CD14-positive monocyte (primary cell): ENCODE measurements at regions not wholly inside any gene's neighbourhood (a gene's known extent, or its start where the extent isn't known, plus 50 kb on each side); places are given as distances from the start of the nearest gene placed in this dataset.

Experiments
- DNase-seq, 3 donors: peaks; one replicate each; pipeline ENCODE4 v3.0.0-alpha.2; 2011 to 2022
- H2AFZ ChIP-seq: 2 replicates; pipeline ENCODE4 v1.6.0; 2012; ENCODE audit warnings: mild to moderate bottlenecking, low read depth, low read length, inconsistent platforms; ENCODE audit not compliant: insufficient read depth, poor library complexity, severe bottlenecking
- H3K27ac ChIP-seq, 2 donors: 1 replicate in 1 of 2; 2 replicates in 1 of 2; pipeline ENCODE4 v1.5.1; 2012 to 2013; ENCODE audit warnings: low read length in 2 of 2, control low read depth in 1 of 2, inconsistent platforms in 1 of 2, low read depth in 1 of 2, mild to moderate bottlenecking in 1 of 2
- H3K27me3 ChIP-seq, 2 donors: one replicate each; pipeline versions ENCODE4 v1.6.0 to v1.6.1; 2011 to 2013; ENCODE audit warnings: low read length in 2 of 2; ENCODE audit not compliant: control insufficient read depth in 2 of 2, insufficient read depth in 2 of 2
- H3K36me3 ChIP-seq, 2 donors: replicated peaks in 1 of 2; 1 replicate in 1 of 2; 2 replicates in 1 of 2; pipeline versions ENCODE4 v1.5.1 to v1.6.1; 2012 to 2013; ENCODE audit warnings: low read length in 2 of 2, control low read depth in 1 of 2, inconsistent platforms in 1 of 2, mild to moderate bottlenecking in 1 of 2; ENCODE audit not compliant: insufficient read depth in 2 of 2, control insufficient read depth in 1 of 2
- H3K4me1 ChIP-seq, 2 donors: 1 replicate in 1 of 2; 2 replicates in 1 of 2; pipeline versions ENCODE4 v1.5.1 to v1.6.1; 2012 to 2013; ENCODE audit warnings: low read length in 2 of 2, control low read depth in 1 of 2, inconsistent platforms in 1 of 2, mild to moderate bottlenecking in 1 of 2, moderate library complexity in 1 of 2; ENCODE audit not compliant: insufficient read depth in 2 of 2, control insufficient read depth in 1 of 2
- H3K4me2 ChIP-seq: replicated peaks from 2 replicates; pipeline ENCODE3; 2012; ENCODE audit warnings: low read length, moderate library complexity, mild to moderate bottlenecking; ENCODE audit not compliant: poor library complexity, severe bottlenecking; ENCODE audit errors: extremely low read depth
- H3K4me3 ChIP-seq, 3 experiments: fragments of 200-600 bp in 1 of 3; sonication (generic) in 1 of 3; replicated peaks in 1 of 3; 1 replicate in 2 of 3; 2 replicates in 1 of 3; pipeline ENCODE4 v1.5.1; 2011 to 2013; ENCODE audit warnings: low read length in 3 of 3, mild to moderate bottlenecking in 3 of 3, control low read depth in 2 of 3, low read depth in 2 of 3, inconsistent platforms in 1 of 3, moderate library complexity in 1 of 3
- H3K79me2 ChIP-seq: 2 replicates; pipeline ENCODE4 v1.6.0; 2012; ENCODE audit warnings: mild to moderate bottlenecking, control low read depth, inconsistent platforms, low read length, moderate library complexity; ENCODE audit not compliant: insufficient read depth
- H3K9ac ChIP-seq: 2 replicates; pipeline ENCODE4 v1.6.0; 2017; ENCODE audit warnings: low read length, mild to moderate bottlenecking; ENCODE audit not compliant: insufficient read depth, poor library complexity, severe bottlenecking
- H3K9me3 ChIP-seq, 2 donors: replicated peaks in 1 of 2; 1 replicate in 1 of 2; 2 replicates in 1 of 2; pipeline versions ENCODE4 v1.5.1 to v1.6.1; 2012 to 2013; ENCODE audit warnings: low read length in 2 of 2, control low read depth in 1 of 2; ENCODE audit not compliant: control insufficient read depth in 1 of 2, insufficient read depth in 1 of 2
- H4K20me1 ChIP-seq: 2 replicates; pipeline ENCODE4 v1.6.0; 2012; ENCODE audit warnings: mild to moderate bottlenecking, low read length, control low read depth, moderate library complexity; ENCODE audit not compliant: insufficient read depth
- H3K27ac Mint-ChIP-seq, 7 donors: one replicate each; pipeline ENCODE4 v1.8.0; 2020; ENCODE audit warnings: mild to moderate bottlenecking in 7 of 7, mixed read lengths in 7 of 7, moderate library complexity in 6 of 7, inconsistent platforms in 2 of 7
- H3K27me3 Mint-ChIP-seq, 3 donors: one replicate each; pipeline ENCODE4 v1.8.0; 2021 to 2022; ENCODE audit warnings: low read depth in 3 of 3, mild to moderate bottlenecking in 3 of 3, mixed read lengths in 3 of 3, moderate library complexity in 3 of 3, inconsistent platforms in 1 of 3
- H3K36me3 Mint-ChIP-seq, 2 donors: one replicate each; pipeline ENCODE4 v1.8.0; 2020; ENCODE audit warnings: mixed read lengths in 2 of 2, inconsistent platforms in 1 of 2, mild to moderate bottlenecking in 1 of 2
- H3K4me1 Mint-ChIP-seq: one replicate; pipeline ENCODE4 v1.8.0; 2020; ENCODE audit warnings: mild to moderate bottlenecking, mixed read lengths
- H3K4me3 Mint-ChIP-seq, 2 donors: one replicate each; pipeline ENCODE4 v1.8.0; 2020; ENCODE audit warnings: mild to moderate bottlenecking in 2 of 2, mixed read lengths in 2 of 2, moderate library complexity in 1 of 2
- H3K9me3 Mint-ChIP-seq, 7 donors: one replicate each; pipeline ENCODE4 v1.8.0; 2020 to 2022; ENCODE audit warnings: mixed read lengths in 7 of 7, mild to moderate bottlenecking in 6 of 7, moderate library complexity in 6 of 7, inconsistent platforms in 2 of 7
- CTCF ChIP-seq: fragments of 200-600 bp; IDR thresholded peaks from one replicate; pipeline ENCODE4 v1.8.0; 2022; ENCODE audit warnings: antibody characterized with exemption, mild to moderate bottlenecking
- WGBS: methylation state at CpG from one replicate; pipeline ENCODE4 v1.1.5; 2013; ENCODE audit warnings: missing lambda C conversion rate; ENCODE audit not compliant: insufficient coverage; 5-methylcytosine and 5-hydroxymethylcytosine counted together
- intact Hi-C, 2 donors: fragments of 100-400 bp; cut with micrococcal nuclease; formaldehyde crosslinking; loops; one replicate each; pipeline versions ENCODE4 v1.15.0 to v1.15.1; 2023

GRCh38 chr5:96562614-96563013 lies 99.6 kb upstream of the CAST start:
- H3K27me3 Mint-ChIP-seq, result peaks cover 0 to 3% (median 0%) of the 10 kb centered on the region in 3 donors
- H3K27ac Mint-ChIP-seq, result no peak overlapping the region

GRCh38 chr5:96563816-96564215 lies 98.4 kb upstream of the CAST start:
- H3K79me2 ChIP-seq, result no peaks in the 10 kb centered on the region
- Mint-ChIP-seq H3K36me3 (no peaks in the 10 kb centered on the region), H3K27ac (no peak overlapping the region), H3K4me1 (peaks cover 6% of the 10 kb centered on the region), H3K4me3 (no peak overlapping the region), H3K9me3 (peaks cover 0 to 10% (median 5%) of the 10 kb centered on the region in 7 donors), H3K27me3 (peaks cover 0 to 3% (median 3%) of the 10 kb centered on the region in 3 donors)
- H3K4me1 ChIP-seq, result no peaks in the 10 kb centered on the region
- DNase-seq, result no peak
- no peak overlapping the region for H3K9ac ChIP-seq
- peaks cover 0 to 4% of the 10 kb centered on the region in 2 donors for H3K27me3 ChIP-seq
- no peaks in the 10 kb centered on the region for H4K20me1 ChIP-seq
- H3K27ac ChIP-seq, result no peak overlapping the region
- H2AFZ ChIP-seq, result no peak overlapping the region
- no peaks in the 10 kb centered on the region for H3K9me3 ChIP-seq
- intact Hi-C loops, result no loop called here
- H3K36me3 ChIP-seq, result no peaks in the 10 kb centered on the region
- no peak overlapping the region for H3K4me2 ChIP-seq
- TF ChIP-seq CTCF, result no peak
- WGBS, result 83% methylated on average over 2 of the region's 3 CpGs
- no peak overlapping the region for H3K4me3 ChIP-seq

More at GRCh38 chr5:96562614-96563013, 99.6 kb upstream of the CAST start:
- Histone ChIP-seq H3K9me3 (no peaks in the 10 kb centered on the region), H3K79me2 (no peaks in the 10 kb centered on the region), H2AFZ (no peak overlapping the region), H3K4me2 (no peak overlapping the region), H3K4me3 (no peak overlapping the region), H3K4me1 (no peaks in the 10 kb centered on the region), H3K9ac (no peak overlapping the region), H3K27ac (no peak overlapping the region), H4K20me1 (no peaks in the 10 kb centered on the region), H3K36me3 (no peaks in the 10 kb centered on the region), H3K27me3 (peaks cover 0 to 4% of the 10 kb centered on the region in 2 donors)
- no peaks in the 10 kb centered on the region for H3K36me3 Mint-ChIP-seq
- H3K4me3 Mint-ChIP-seq, result no peak overlapping the region
- no peak for DNase-seq
- intact Hi-C loops, result no loop called here
- H3K9me3 Mint-ChIP-seq, result peaks cover 0 to 9% (median 7%) of the 10 kb centered on the region in 7 donors
- no peak for TF ChIP-seq CTCF
- peaks cover 6% of the 10 kb centered on the region for H3K4me1 Mint-ChIP-seq
